COLO668 (cell line): ENCODE measurements at regions not wholly inside any gene's neighbourhood (a gene's known extent, or its start where the extent isn't known, plus 50 kb on each side); places are given as distances from the start of the nearest gene placed in this dataset.
"Not testable (repeated sequence)": the region's sequence is repeated elsewhere in the genome, so short reads cannot be mapped to it uniquely, and the experiment has no call there.

Experiments used
- DNase-seq: peaks from one replicate; lab custom pipeline; 2025; ENCODE audit not compliant: unreplicated experiment; lab: John Stamatoyannopoulos, UW

DNA sequence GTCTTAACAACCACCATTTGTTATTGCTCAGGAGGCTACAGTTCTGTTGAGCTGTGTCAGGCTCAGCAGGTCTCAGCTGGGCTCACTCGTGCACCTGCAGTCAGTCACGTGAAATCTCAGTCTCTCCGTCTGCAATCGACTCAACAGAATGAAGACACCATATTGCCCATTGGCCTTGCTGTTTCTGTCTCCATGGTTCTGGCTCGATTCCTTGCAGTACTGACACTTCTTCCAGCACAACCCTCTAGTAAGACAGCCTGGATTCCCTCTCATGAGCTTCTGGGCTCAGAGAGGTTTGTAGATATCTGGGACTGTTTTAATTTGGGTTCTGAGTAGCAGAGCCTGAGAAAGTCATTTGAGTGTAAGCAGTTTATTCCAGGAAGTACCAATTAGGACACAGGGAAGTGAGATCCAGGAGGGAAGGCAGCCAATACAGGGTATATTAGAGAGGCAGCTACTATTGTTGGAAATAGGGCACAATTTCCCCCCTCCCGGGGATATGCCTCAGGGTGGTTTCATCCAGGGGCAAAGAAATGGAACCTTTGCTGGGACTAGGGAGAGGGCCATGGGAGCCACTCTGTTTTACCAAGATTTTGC, 87.4 kb upstream of the RALGAPA2 start:
- DNase-seq: no peak

DNA sequence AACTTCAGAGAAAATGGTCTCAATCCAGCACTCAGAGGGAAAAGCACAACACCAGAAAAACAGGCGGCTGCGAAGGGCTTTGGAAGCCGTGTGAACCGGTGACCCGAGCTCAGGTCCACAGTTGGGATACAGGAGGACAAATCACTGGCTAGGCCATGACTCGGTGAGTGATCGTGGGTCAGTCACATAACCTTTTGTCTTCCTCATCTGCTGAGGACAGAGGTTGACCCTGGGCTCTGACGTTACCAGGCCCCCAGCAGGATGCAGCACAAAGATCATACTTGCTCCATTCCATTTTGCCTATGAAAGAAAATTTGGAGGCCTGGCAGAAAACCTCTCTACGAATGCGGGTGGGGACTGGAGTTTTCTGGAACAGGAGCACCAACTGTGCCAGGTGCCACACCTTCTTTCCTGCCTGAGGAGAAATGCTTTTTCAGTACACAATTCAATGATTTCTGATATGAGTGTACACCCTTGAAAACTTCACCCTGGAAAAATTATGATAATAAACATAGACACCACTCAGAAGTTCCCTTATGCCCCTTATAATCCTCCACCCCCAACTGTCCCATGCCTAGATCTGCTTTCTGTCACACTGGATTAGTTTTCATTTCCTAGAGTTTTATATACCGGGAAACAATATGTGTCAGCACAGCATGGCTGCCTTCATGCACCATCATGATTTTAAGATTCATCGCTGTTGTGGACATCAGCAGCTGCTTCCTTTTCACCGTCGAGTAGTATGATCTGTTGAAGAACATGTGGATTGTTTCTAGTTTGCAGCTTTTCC, 85.3 kb upstream of the RALGAPA2 start:
- no peak for DNase-seq

DNA sequence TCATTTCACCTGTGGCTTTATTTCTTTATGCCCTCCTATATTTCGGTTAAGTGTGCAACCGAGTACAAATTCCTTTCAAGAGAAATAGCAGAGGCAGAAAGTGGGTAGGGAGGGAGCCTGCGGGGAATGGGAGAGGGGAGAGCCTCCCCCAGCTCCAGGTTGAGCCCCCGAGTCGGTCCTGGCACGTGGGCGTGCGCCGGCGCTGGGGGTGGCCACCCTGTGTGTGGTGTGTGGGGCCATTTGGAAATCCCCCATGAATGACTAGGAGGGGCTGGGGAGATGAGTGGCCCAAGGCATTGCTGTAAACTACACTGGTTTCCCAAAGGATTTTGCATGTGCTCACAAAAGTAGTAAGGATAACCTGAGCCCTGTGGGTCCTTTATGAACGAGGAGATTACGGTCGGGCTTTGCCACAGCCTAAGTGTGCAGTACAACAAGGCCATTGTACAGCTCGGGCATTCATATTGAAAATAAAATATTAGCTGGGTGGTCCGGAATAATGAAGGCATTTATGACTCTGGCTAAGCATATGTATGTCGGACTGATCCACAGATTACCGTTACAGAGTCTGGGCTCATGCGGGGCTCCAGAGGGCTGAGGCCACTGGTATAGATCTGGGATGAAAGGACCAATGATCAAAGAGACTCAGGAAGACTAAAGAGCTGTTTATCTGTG, 84.5 kb upstream of the RALGAPA2 start:
- no peak for DNase-seq

DNA sequence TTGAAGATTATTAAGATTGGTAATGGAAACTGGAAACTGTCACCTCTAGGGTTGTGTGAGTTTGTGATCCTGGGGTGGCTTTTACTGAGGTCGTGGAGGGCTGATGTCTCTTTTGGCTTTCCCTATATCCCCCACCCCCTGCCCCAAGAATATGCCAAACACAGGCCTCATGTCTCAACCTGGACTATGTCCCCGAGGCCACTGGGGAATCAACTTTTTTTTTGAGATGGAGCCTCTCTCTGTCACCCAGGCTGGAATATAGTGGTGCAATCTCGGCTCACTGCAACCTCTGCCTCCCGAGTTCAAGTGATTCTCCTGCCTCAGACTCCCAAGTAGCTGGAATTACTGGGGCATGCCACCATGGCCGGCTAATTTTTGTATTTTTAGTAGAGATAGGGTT, 83.3 kb upstream of the RALGAPA2 start:
- no peak for DNase-seq

DNA sequence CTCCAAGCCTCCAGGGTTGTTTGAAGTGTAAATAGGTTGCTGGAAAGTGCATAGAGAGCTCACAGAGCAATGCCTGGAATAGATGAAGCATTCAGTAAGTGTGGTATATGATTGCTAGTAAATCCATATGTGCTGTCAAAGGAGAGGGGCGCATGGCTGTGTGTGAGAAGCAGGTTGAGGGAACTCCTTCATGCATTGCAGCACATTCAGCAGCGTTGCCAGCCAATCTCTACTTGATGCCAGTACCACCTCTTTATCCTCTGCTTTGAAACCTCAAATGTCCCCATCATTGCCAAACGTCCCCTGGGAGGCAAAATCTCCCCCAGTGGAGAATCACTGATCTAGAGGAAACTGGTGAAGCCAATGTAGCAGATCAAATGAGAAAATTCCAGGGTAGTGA, 82.7 kb upstream of the RALGAPA2 start:
- DNase-seq: no peak

DNA sequence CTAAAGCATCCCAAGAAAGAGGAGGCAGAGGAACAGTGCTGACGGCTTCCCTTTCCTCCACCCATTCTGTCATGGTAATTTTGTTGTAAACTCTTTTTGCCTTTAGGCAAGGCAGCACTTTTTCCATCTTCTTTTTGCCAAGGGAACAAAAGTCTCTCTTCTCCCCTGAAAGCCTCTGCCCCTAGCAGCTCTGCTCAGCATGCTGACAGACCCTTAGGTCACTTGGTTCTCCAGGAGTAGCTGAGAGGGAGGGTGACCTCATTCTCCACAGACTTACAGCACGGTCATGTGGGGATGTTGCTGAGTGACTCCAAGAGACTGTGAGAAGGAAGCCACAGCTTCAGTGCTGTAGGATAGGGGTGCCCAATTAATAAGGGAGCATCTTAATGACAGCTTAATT, 81.1 kb upstream of the RALGAPA2 start:
- DNase-seq: no peak

DNA sequence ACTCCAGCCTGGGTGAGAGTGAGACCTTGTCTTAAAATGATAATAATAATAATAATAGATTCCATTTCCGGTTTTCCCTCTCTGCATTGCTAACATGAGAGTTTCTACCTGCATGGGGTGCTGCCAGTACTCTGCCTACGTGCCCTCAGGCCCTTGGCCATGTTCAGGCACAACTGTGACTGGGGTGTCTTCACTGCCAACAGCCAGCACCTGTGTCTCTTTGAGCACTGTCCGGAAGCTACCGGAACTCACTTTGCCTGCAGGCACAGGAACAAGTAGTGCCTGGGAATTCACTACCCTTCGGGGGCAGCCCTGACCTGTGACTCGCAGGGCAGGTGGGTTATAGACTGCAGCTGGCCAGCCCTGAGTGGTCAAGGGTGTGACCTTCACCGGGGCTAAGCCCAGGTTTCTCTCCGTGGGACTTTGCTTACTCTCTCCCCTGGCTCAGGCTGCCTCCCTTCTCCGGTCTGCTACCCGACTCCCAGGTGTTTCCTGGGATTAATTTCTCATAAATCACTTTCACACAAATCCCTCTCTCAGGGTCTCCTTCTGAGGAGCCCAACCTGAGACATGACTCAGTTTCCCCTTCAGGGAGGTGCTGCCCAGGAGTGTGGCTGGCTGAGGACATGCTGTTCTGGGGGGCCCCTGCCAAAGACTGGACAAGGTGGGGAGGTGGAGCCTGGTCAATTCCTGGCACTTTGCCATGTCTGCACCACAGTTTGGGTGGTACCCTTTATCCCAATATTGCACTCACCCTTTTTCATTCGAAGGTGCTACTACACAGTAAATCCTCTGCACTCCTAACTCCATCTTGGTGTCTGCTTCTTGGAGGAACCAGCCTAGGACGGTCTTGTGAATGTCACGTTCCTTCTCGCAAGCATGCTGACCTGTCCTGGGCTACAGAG, 79.5 kb upstream of the RALGAPA2 start:
- no peak for DNase-seq

DNA sequence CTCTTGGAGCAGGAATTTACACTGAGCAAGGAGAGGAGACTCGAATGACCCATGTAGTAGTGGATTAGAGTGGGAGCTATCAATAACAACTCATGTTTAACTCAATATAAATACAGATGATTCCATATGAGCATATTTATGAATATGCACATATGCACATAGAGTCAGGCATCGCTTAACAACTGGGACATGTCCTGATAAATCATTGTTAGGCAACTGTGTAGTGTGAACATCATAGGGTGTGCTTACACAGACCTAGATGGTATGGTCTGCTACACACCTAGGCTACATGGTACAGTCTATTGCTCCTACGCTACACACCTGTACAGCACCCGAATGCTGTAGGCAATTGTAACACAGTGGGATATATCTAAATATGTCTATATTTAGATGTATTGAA, 75.9 kb upstream of the RALGAPA2 start:
- no peak for DNase-seq

DNA sequence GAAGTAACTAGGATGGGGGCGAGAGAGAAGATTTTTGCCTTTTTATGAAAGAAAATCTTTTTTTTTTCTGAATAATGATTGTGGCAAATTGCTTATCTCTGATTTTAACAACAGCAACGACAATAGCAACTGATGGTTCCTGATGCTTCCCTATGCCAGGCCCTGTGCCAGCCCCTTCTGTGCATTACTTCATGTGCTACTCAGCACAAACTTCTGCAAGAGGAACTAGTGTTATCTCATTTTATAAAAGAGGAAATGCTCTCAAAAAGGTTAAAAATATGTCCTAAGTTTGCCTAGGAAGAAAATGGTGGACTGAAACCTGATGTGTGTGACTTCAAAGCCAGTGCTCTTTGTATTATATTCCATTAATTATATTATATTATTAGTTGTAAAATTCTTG, 74.0 kb upstream of the RALGAPA2 start:
- DNase-seq: no peak

DNA sequence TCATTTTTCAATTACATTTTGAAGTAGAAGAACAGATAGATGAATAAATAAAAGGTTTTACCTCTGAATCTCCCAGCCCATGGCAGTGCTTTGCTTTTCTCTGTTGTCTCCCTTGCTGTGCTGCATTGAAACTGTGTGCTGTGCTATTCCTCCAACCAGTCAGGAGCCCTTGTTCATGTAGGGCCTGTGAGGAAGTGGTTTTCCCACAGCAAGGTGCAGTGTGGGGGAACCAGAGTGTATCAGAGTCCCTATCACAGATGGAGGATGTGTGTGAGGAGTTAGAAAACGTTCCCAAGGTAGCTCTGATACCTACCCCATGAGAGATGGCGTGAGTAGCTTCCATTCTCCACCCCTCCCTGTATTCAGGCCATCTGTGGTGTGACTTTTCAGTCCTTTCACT, 72.8 kb upstream of the RALGAPA2 start:
- no peak for DNase-seq

DNA sequence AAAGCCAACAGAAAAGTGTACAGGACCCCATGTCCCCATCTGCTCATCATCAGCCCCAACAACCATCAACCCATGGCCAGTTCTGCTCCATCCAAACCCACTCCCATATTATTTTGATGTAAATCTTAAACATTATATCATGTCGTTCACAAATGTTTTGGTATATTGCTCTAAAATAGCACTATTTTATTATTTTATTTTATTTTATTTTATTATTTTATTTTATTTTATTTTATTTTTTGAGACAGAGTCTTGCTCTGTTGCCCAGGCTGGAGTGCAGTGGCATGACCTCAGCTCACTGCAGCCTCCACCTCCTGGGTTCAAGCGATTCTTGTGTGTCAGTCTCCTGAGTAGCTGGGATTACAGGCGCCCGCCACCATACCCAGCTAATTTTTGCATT, 72.0 kb upstream of the RALGAPA2 start:
- DNase-seq: not testable (repeated sequence)

DNA sequence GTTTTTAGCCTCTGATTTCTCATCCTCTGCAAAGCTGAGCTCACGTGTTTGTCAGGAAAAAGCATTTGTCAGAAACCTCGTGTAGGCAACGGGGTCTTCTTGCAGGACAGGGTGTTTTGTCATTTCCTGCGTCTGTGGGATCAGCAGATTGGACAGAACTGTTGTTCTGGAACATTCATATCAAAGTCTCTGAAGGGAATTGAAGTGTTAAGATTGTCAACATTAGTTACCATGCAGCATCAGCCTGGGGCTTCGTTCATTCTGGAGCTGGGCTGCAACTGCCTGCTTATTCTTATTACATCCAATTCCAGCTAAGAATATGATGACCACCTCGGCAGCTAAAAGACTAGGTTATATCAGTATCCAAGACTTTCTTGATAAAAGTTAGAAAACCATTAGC, 71.0 kb upstream of the RALGAPA2 start:
- no peak for DNase-seq

DNA sequence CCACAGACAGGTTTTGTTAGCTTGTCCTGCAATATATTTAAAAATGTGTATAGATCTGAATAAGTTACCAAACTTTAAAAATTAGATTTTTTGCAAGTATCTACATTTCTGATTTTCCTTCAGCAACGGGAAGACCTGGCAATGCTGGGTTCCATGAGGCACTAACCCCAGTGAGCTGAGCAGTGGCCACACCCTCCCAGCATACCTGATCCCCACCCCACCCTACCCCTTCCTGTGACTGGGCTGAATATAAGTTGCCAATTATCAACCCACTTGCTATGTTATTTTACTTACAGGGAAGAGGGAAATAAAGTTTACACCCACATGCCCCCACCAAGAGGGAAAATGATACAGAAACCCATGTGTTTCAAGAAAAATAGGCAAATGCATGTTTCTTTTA, 70.3 kb upstream of the RALGAPA2 start:
- DNase-seq: no peak

DNA sequence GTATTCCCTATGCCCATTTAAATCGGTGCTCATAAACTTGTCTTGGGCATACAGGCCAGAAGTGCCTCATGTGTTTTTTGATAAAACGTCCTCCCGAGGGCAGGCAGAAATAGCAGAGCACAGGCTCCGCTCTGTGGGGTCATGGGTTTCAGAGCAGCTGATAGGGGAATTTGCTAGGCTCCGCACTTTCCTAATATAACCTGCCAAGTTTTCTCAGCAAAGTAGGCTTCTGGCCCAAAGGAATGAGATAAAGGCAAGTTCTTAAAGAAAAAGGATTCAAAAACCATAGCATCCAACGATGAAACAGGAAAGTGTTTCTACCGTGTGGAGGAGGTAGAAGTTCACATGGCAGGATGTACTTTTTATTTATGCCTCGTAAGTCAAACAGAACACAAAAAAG, 69.8 kb upstream of the RALGAPA2 start:
- DNase-seq: no peak

DNA sequence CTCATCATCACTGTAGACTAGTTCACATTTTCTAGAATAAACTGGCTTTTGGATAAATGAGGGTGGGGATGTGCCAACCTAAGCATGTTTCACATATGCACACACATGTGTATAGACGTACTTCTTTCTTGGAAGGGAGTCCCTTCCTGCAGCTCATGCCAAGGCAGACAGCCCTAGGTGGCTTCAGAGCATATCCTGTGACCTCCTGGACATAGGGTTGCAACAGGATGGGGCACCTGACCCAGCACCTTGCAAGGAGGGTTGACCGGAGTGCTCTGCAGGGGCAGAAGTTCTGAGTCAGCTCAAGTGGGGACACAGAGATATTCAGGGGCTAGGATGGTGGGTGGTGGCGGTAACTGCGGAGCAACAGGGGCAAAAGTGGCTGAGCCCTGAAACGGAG, 68.6 kb upstream of the RALGAPA2 start:
- DNase-seq: no peak

DNA sequence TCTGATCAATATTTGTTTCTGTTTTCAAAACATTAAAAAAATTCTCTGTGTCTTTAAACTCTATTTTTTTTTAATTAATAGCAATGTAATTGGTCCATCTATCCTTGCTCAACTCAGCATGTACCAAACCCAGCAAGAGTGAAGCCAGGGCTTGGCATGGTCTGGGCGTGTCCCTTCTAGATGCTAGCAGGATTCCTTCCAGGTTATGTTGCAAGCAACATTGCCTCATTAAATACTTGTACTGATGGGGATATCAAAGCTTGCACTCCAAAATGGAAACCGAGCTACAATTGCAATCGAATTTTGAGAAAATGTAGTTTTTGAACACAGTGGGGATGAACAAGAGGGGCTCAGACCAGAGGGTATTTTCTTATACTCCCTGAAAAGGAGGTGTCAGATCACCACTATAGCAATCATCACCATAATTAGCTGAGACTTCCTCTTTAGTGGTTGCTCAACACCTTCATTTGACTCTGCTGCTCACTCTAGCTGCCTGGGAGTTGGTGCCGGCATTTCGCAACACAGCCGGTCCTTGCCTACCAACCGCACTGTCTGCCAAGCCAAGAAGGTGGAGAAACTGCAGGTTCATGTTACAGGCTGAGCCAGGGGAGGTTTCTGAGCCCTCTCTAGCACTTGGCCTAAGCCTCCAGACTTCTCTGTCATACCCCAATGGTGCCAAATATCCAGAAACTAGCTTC, 67.8 kb upstream of the RALGAPA2 start:
- no peak for DNase-seq

DNA sequence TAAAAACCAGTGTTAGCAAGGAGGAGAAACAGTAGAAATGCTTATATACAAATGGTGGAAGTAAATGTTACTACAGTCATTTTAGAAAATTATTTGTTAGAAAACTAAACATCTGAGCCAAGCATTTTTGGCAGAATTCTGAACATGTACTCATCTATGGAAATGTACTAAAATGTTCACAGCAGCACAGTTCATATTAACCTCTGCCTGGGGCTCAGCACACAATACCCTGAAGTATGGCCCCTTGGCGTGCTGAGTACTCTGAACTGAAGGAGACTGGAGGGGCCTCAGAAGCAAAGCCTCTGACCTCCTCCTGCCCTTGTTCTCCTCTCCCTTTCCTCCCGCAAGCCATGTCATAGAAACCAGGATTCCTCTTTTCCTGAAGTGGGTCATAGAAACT, 66.2 kb upstream of the RALGAPA2 start:
- DNase-seq: no peak

DNA sequence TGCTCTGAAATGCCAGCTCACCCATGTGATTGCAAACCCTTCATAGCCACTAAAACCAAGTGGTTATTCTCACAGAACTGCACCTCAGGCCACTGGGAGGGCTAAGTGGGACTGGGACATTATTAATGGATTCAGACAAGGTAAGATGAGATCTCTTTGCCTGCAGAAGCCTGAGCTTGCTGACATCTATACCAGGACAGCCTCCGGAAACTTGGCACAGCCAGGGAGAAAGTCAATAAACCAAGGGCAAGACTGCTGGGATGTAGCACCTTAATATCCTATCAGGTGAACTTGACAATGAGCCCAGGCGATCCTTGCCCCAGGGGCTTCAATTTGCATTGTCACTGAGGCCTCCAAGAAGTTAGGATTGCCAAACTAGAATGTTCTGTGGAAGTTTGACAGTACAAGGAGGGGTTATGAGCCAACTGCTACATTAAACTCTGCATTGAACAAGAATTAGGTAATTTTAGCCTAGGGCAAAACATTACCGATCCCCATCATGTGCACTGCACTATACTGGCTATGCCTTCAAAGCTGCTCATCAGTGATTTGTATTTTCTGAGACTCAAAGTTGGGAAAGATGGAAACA, 60.1 kb upstream of the RALGAPA2 start:
- DNase-seq: no peak

DNA sequence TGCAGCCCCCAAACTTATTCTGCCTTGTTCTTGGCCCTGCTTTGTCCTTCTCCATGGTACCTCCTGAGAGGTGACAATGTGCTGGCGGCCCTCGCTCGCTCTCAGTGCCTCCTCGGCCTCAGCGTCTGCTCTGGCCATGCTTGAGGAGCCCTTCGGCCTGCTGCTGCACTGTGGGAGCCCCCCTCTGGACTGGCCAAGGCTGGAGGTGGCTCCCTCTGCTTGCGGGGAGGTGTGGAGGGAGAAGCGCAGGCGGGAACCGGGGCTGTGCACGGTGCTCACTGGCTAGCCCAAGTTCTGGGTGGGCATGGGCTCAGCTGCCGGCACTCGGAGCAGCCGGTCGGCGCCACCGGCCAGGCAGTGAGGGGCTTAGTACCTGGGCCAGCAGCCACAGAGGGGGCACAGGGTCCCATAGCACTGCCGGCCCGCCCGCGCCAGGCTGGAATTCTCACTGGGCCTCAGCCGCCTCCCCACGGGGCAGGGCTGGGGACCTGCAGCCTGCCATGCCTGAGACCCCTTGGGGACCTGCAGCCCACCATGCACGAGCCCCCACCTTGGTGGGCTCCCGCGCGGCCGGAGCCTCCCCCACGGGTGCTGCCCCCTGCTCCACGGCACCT, 55.9 kb upstream of the RALGAPA2 start:
- no peak for DNase-seq
